Mesothelial cell of epicardium (in vitro differentiated cells): ENCODE measurements at regions not wholly inside any gene's neighbourhood (a gene's known extent, or its start where the extent isn't known, plus 50 kb on each side); places are given as distances from the start of the nearest gene placed in this dataset.

Experiments
- DNase-seq, 2 experiments: peaks; one replicate each; pipeline ENCODE4 v3.0.0; 2021; ENCODE audit warnings: low spot score in 2 of 2; ENCODE audit not compliant: unreplicated experiment in 2 of 2
- H3K27ac Mint-ChIP-seq: 2 replicates; pipeline ENCODE4 v1.8.0; 2021; ENCODE audit warnings: mixed read lengths
- H3K27me3 Mint-ChIP-seq: 2 replicates; pipeline ENCODE4 v1.8.0; 2021; ENCODE audit warnings: low read depth, mixed read lengths
- H3K36me3 Mint-ChIP-seq: 2 replicates; pipeline ENCODE4 v1.8.0; 2021; ENCODE audit warnings: mixed read lengths
- H3K4me1 Mint-ChIP-seq: 2 replicates; pipeline ENCODE4 v1.8.0; 2021; ENCODE audit warnings: mixed read lengths
- H3K4me3 Mint-ChIP-seq: 2 replicates; pipeline ENCODE4 v1.8.0; 2021; ENCODE audit warnings: mild to moderate bottlenecking, moderate library complexity, mixed read lengths
- H3K9me3 Mint-ChIP-seq: 2 replicates; pipeline ENCODE4 v1.8.0; 2021; ENCODE audit warnings: mixed read lengths
- CTCF ChIP-seq: fragments of 200-600 bp; sonication (generic); IDR thresholded peaks from one replicate; pipeline ENCODE4 v1.5.0; 2021; ENCODE audit warnings: antibody characterized with exemption; ENCODE audit not compliant: unreplicated experiment

DNA sequence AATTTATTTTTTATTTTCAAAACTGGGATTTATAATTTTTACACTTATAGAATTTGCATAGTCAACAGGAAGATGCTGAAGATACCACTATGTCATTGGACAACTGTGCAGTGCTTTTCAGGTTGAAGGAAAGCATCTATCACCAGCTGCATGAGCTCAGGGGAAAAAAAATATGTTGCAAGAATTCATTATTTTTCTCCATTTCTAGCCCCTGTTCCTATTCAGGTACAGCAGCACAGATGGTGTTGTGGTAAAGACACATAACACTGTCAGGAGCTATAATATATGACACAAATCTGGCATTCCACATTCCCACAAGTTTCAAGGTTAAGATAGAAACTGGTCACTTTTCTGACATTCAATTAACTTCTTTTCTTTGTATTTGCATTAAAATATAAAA lies 1088.6 kb downstream of the MAT2B start:
- Mint-ChIP-seq H3K27me3 (no peaks in the 10 kb centered on the region), H3K36me3 (no peaks in the 10 kb centered on the region), H3K4me1 (peaks cover 12% of the 10 kb centered on the region), H3K27ac (no peak overlapping the region), H3K9me3 (no peaks in the 10 kb centered on the region), H3K4me3 (no peak overlapping the region)
- TF ChIP-seq CTCF = no peak
- DNase-seq = no peak

DNA sequence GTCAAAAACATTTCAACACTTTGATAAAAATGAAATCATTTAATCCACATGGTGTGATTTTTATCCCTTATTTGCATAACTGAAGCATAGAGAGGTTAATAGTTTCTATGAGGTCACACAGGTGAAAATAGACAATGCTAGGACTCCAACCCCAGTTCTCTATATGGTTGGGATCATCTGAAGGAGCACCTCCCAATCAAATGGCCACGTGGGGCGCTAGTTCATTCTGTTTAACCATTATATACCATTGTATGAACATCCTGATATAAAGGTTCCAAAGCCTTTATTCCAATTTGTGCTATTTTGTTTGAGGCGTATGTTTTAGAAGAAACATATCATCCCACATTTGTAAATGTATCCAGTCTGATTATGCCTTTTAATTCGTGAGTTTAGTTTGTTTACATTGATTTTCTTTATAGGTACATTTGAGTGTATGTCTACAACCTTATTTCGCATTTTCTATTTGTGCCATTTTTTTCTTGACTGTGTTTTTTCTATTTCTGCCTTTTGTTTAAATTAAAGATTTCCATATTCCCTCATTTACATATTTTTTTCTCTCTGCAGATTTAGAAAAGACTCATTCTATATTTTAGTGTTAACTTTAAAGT lies 1092.0 kb downstream of the MAT2B start:
- H3K36me3 Mint-ChIP-seq = no peaks in the 10 kb centered on the region
- no peak for TF ChIP-seq CTCF
- H3K27me3 Mint-ChIP-seq = no peaks in the 10 kb centered on the region
- no peak overlapping the region for H3K4me3 Mint-ChIP-seq
- peaks cover 14% of the 10 kb centered on the region for H3K4me1 Mint-ChIP-seq
- DNase-seq = no peak
- no peaks in the 10 kb centered on the region for H3K9me3 Mint-ChIP-seq
- no peak overlapping the region for H3K27ac Mint-ChIP-seq

- Mint-ChIP-seq H3K4me1 (peaks cover 12% of the 10 kb centered on the region), H3K27me3 (no peaks in the 10 kb centered on the region), H3K4me3 (no peak overlapping the region), H3K9me3 (no peaks in the 10 kb centered on the region), H3K27ac (no peak overlapping the region), H3K36me3 (no peaks in the 10 kb centered on the region)
- no peak for DNase-seq
- TF ChIP-seq CTCF = no peak
Measured at GRCh38 chr5:164600274-164600673, 1094.9 kb downstream of the MAT2B start.

- no peak overlapping the region for H3K4me3 Mint-ChIP-seq
- no peak for DNase-seq
- H3K27me3 Mint-ChIP-seq = no peaks in the 10 kb centered on the region
- no peaks in the 10 kb centered on the region for H3K36me3 Mint-ChIP-seq
- H3K9me3 Mint-ChIP-seq = peaks cover 6% of the 10 kb centered on the region
- no peak overlapping the region for H3K27ac Mint-ChIP-seq
- H3K4me1 Mint-ChIP-seq = peaks cover 12% of the 10 kb centered on the region
- no peak for TF ChIP-seq CTCF
Measured at GRCh38 chr5:164600929-164601535, 1095.6 kb downstream of the MAT2B start.

DNA sequence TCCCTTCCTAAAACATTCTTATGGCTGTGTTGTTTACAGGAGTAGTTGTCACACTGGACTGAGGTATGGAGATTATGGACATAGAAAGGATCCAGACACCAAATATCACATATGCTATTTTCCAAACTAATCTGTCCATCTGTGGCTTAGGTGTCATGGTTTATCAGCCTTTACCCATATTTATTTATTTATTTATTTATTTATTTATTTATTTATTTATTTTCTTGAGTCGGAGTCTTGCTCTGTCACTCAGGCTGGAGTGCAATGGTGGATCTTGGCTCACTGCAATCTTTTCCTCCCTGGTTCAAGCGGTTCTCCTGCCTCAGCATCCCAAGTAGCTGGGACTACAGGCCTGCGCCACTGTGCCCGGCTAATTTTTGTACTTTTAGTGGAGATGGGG lies 1103.1 kb downstream of the MAT2B start:
- Mint-ChIP-seq H3K27ac (no peak overlapping the region), H3K4me3 (no peak overlapping the region)
- no peak for TF ChIP-seq CTCF

More for the DNA sequence above, 1103.1 kb downstream of the MAT2B start:
- H3K4me1 Mint-ChIP-seq = no peaks in the 10 kb centered on the region
- H3K36me3 Mint-ChIP-seq = peaks cover 2% of the 10 kb centered on the region
- peaks cover 24% of the 10 kb centered on the region for H3K9me3 Mint-ChIP-seq
- H3K27me3 Mint-ChIP-seq = no peaks in the 10 kb centered on the region
- no peak for DNase-seq
